Liver (tissue), 7 donors: ENCODE measurements at regions not wholly inside any gene's neighbourhood (a gene's known extent, or its start where the extent isn't known, plus 50 kb on each side); places are given as distances from the start of the nearest gene placed in this dataset.

Source experiments
- DNase-seq: peaks from one replicate; pipeline ENCODE4 v3.0.0-alpha.2; 2017; ENCODE audit warnings: low spot score
- H3K27ac ChIP-seq, 2 donors: one replicate each; pipeline ENCODE4 v1.7.0; 2013; ENCODE audit warnings: inconsistent platforms in 2 of 2, low read length in 2 of 2, control low read depth in 1 of 2, low read depth in 1 of 2, mild to moderate bottlenecking in 1 of 2
- H3K27me3 ChIP-seq, 4 donors: one replicate each; pipeline versions ENCODE4 v1.6.1 to v1.7.0; 2013; ENCODE audit warnings: low read length in 3 of 4, inconsistent platforms in 1 of 4, mild to moderate bottlenecking in 1 of 4, moderate library complexity in 1 of 4; ENCODE audit not compliant: control insufficient read depth in 4 of 4, insufficient read depth in 4 of 4
- H3K36me3 ChIP-seq, 4 donors: one replicate each; pipeline versions ENCODE4 v1.6.1 to v1.7.0; 2013; ENCODE audit warnings: low read length in 3 of 4, mild to moderate bottlenecking in 3 of 4, low read depth in 1 of 4, moderate library complexity in 1 of 4; ENCODE audit not compliant: control insufficient read depth in 4 of 4, insufficient read depth in 3 of 4
- H3K4me1 ChIP-seq, 4 donors: one replicate each; pipeline versions ENCODE4 v1.6.1 to v1.7.0; 2013; ENCODE audit warnings: low read length in 3 of 4, mild to moderate bottlenecking in 3 of 4, moderate library complexity in 1 of 4; ENCODE audit not compliant: control insufficient read depth in 4 of 4, insufficient read depth in 4 of 4
- H3K4me3 ChIP-seq, 3 donors: one replicate each; pipeline versions ENCODE4 v1.6.1 to v1.7.0; 2013; ENCODE audit warnings: low read length in 3 of 3, control low read depth in 1 of 3, low read depth in 1 of 3, mild to moderate bottlenecking in 1 of 3
- H3K9ac ChIP-seq, 2 donors: one replicate each; pipeline ENCODE4 v1.7.0; 2013; ENCODE audit warnings: low read length in 2 of 2, mild to moderate bottlenecking in 2 of 2, moderate library complexity in 2 of 2, control low read depth in 1 of 2, low read depth in 1 of 2
- H3K9me3 ChIP-seq, 4 donors: one replicate each; pipeline versions ENCODE4 v1.6.1 to v1.7.0; 2013; ENCODE audit warnings: low read length in 3 of 4; ENCODE audit not compliant: control insufficient read depth in 4 of 4
- EGR1 ChIP-seq, 2 donors: IDR thresholded peaks; 2 replicates each; pipeline ENCODE4 v1.6.1; 2016 to 2018; ENCODE audit warnings: antibody characterized with exemption in 2 of 2, low read depth in 2 of 2
- FOXA1 ChIP-seq: IDR thresholded peaks from 2 replicates; pipeline ENCODE4 v1.6.1; 2016; ENCODE audit warnings: antibody characterized with exemption
- FOXA2 ChIP-seq: IDR thresholded peaks from 2 replicates; pipeline ENCODE4 v1.6.1; 2016; ENCODE audit warnings: antibody characterized with exemption
- GABPA ChIP-seq, 2 donors: IDR thresholded peaks in 1 of 2; conservative IDR thresholded peaks in 1 of 2; 2 replicates each; pipeline ENCODE4 v1.6.1; 2016; ENCODE audit warnings: antibody characterized with exemption in 2 of 2, mild to moderate bottlenecking in 1 of 2, moderate library complexity in 1 of 2
- HNF4A ChIP-seq, 2 donors: conservative IDR thresholded peaks; 2 replicates each; pipeline ENCODE4 v1.6.1; 2016; ENCODE audit warnings: antibody characterized with exemption in 2 of 2, mild to moderate bottlenecking in 2 of 2
- NR2F2 ChIP-seq: IDR thresholded peaks from 2 replicates; pipeline ENCODE4 v1.6.1; 2016; ENCODE audit warnings: antibody characterized with exemption
- RAD21 ChIP-seq, 2 donors: IDR thresholded peaks; 2 replicates each; pipeline ENCODE4 v1.6.1; 2016; ENCODE audit warnings: antibody characterized with exemption in 2 of 2, mild to moderate bottlenecking in 2 of 2
- RXRA ChIP-seq, 2 donors: IDR thresholded peaks; 2 replicates each; pipeline ENCODE4 v1.6.1; 2017 to 2018; ENCODE audit warnings: antibody characterized with exemption in 2 of 2, mild to moderate bottlenecking in 1 of 2
- SP1 ChIP-seq: IDR thresholded peaks from 2 replicates; pipeline ENCODE4 v1.6.1; 2018; ENCODE audit warnings: antibody characterized with exemption, mild to moderate bottlenecking
- TAF1 ChIP-seq: conservative IDR thresholded peaks from 2 replicates; pipeline ENCODE4 v1.6.1; 2016; ENCODE audit warnings: antibody characterized with exemption, mild to moderate bottlenecking
- YY1 ChIP-seq: IDR thresholded peaks from 2 replicates; pipeline ENCODE4 v1.6.1; 2016; ENCODE audit warnings: antibody characterized with exemption, mild to moderate bottlenecking
- WGBS: extraction: QIAGEN DNeasy Blood & Tissue Kit; methylation state at CpG from one replicate; pipeline ENCODE4 v1.1.7; 2013; 5-methylcytosine and 5-hydroxymethylcytosine counted together
- TF ChIP-seq, protein P1 (sequence below): IDR thresholded peaks from 2 replicates; pipeline ENCODE4 v1.6.1; 2016; ENCODE audit warnings: antibody characterized with exemption
- TF ChIP-seq, protein P2 (sequence below): IDR thresholded peaks from 2 replicates; pipeline ENCODE4 v1.6.1; 2016; ENCODE audit warnings: antibody characterized with exemption
- TF ChIP-seq, protein P3 (sequence below): IDR thresholded peaks from 2 replicates; pipeline ENCODE4 v1.6.1; 2016; ENCODE audit warnings: antibody characterized with exemption, mild to moderate bottlenecking
- donor health status: healthy.
- donor health status: healthy.
- donor health status: healthy.
- donor health status: healthy.

DNA sequence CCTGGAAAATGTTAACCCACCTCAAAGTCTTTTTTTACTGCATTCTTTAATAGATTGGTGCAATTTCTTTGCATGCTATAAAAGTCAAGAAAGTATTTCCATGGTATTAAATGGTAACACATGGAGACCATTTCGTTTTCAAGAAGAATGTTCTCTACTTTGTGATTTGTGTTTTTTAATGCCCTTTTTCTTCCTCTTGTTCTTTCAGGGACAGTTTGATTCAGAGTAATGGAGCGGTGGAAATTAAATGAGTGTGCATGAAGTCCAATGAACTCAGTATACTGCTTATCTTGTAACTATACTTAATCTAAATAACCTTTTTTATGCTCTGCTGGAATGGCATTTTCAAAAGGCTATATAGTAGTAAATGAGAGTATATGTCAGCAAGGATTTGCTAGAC is 507.0 kb upstream of the CDH6 start:
- Histone ChIP-seq H3K9ac (no peak overlapping the region), H3K36me3 (no peaks in the 10 kb centered on the region), H3K4me3 (no peak overlapping the region), H3K9me3 (no peaks in the 10 kb centered on the region), H3K27ac (no peak overlapping the region), H3K4me1 (no peaks in the 10 kb centered on the region), H3K27me3 (no peaks in the 10 kb centered on the region)
- TF ChIP-seq RAD21 (IDR thresholded peaks at IDR 0.05) = no peak
- DNase-seq = no peak
- WGBS = 65% methylated on average over 2 of the region's 2 CpGs

DNA sequence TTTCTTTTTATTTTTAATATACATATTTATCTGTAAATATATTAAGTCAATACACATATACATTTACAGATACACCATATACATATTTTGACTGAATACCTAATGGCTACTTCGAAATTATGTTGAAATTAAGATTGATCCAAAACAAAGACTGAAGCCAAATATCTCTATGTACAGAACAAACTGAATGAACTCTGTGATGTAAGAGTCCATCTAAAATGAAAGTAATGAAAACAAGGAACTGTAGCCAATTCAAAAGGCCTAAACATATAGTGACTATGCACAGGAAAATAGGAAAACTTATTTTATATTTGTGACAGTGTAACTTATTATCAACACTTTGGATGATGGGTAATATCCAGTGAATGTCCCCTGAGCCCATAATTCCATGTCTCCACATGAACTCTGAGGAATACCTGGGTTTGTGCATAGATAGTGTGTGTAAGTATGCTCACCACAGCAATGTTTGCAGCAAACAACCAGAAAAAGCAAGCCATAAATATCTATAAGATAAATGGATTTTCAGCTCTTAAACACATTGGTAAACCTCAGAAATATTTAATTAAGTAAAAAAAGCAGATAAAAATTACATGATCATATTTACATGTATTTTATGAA is 517.2 kb upstream of the CDH6 start:
- Histone ChIP-seq H3K4me1 (peaks cover 0 to 3% (median 0%) of the 10 kb centered on the region in 4 donors), H3K9me3 (peaks cover 0 to 8% (median 5%) of the 10 kb centered on the region in 4 donors), H3K27me3 (no peaks in the 10 kb centered on the region), H3K4me3 (no peak overlapping the region), H3K27ac (no peak overlapping the region), H3K36me3 (no peaks in the 10 kb centered on the region), H3K9ac (no peak overlapping the region)
- TF ChIP-seq FOXA2 = peak; percentile 54
- peak; percentile 13 to 22 for TF ChIP-seq RXRA (IDR thresholded peaks at IDR 0.05)
- TF ChIP-seq HNF4A (conservative IDR thresholded peaks at IDR 0.05) = peak; percentile 42 to 51
- no peak for TF ChIP-seq EGR1 (IDR thresholded peaks at IDR 0.05; ENCODE audit: low read depth in 2 of 2)
- TF ChIP-seq, protein P1, sequence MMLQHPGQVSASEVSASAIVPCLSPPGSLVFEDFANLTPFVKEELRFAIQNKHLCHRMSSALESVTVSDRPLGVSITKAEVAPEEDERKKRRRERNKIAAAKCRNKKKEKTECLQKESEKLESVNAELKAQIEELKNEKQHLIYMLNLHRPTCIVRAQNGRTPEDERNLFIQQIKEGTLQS = no peak
- TF ChIP-seq SP1 = peak; percentile 8
- TF ChIP-seq YY1 = peak; percentile 19
- no peak for TF ChIP-seq FOXA1
- DNase-seq = no peak
- WGBS = 20% methylated on average over 1 of the region's 1 CpG

DNA sequence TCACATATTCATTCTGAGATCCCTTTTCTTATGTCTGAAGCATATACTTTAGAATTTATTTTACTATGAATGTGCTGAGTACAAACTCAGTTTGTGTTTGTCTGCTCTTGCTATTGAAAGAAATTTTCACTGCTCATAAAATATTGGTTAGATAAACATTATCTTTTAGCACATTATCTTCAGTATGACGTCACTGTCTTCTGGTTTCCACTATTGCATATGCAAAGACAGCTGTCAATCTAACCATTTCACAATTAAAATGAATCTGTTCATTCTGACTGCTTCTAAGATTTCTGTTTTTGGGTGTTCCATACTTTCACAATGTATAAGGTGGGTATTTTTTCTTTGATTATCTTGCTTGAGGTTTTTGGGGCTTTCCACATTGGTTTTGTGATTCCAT is 526.2 kb upstream of the CDH6 start:
- no peak overlapping the region for H3K9ac ChIP-seq
- H3K36me3 ChIP-seq = no peaks in the 10 kb centered on the region
- H3K4me1 ChIP-seq = no peaks in the 10 kb centered on the region
- no peak overlapping the region for H3K27ac ChIP-seq
- H3K4me3 ChIP-seq = no peak overlapping the region
- 38% methylated on average over 1 of the region's 1 CpG for WGBS
- no peak for DNase-seq
- H3K9me3 ChIP-seq = no peaks in the 10 kb centered on the region
- no peaks in the 10 kb centered on the region for H3K27me3 ChIP-seq
- TF ChIP-seq FOXA2 (no peak), FOXA1 (no peak), TAF1 (no peak), EGR1 (IDR thresholded peaks at IDR 0.05; ENCODE audit: low read depth in 2 of 2) (no peak), RAD21 (IDR thresholded peaks at IDR 0.05) (no peak), YY1 (no peak), RXRA (IDR thresholded peaks at IDR 0.05) (no peak), HNF4A (conservative IDR thresholded peaks at IDR 0.05) (no peak), GABPA (IDR thresholded peaks at IDR 0.05 in 1 of 2, conservative IDR thresholded peaks at IDR 0.05 in 1 of 2) (no peak), NR2F2 (no peak)
- TF ChIP-seq, protein P2, sequence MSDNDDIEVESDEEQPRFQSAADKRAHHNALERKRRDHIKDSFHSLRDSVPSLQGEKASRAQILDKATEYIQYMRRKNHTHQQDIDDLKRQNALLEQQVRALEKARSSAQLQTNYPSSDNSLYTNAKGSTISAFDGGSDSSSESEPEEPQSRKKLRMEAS = no peak
- TF ChIP-seq, protein P1 = no peak
- TF ChIP-seq, protein P3, sequence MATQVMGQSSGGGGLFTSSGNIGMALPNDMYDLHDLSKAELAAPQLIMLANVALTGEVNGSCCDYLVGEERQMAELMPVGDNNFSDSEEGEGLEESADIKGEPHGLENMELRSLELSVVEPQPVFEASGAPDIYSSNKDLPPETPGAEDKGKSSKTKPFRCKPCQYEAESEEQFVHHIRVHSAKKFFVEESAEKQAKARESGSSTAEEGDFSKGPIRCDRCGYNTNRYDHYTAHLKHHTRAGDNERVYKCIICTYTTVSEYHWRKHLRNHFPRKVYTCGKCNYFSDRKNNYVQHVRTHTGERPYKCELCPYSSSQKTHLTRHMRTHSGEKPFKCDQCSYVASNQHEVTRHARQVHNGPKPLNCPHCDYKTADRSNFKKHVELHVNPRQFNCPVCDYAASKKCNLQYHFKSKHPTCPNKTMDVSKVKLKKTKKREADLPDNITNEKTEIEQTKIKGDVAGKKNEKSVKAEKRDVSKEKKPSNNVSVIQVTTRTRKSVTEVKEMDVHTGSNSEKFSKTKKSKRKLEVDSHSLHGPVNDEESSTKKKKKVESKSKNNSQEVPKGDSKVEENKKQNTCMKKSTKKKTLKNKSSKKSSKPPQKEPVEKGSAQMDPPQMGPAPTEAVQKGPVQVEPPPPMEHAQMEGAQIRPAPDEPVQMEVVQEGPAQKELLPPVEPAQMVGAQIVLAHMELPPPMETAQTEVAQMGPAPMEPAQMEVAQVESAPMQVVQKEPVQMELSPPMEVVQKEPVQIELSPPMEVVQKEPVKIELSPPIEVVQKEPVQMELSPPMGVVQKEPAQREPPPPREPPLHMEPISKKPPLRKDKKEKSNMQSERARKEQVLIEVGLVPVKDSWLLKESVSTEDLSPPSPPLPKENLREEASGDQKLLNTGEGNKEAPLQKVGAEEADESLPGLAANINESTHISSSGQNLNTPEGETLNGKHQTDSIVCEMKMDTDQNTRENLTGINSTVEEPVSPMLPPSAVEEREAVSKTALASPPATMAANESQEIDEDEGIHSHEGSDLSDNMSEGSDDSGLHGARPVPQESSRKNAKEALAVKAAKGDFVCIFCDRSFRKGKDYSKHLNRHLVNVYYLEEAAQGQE = no peak
